IPS DF 19.7 (cell line): ENCODE measurements at regions not wholly inside any gene's neighbourhood (a gene's known extent, or its start where the extent isn't known, plus 50 kb on each side); places are given as distances from the start of the nearest gene placed in this dataset.
"Not testable (repeated sequence)": the region's sequence is repeated elsewhere in the genome, so short reads cannot be mapped to it uniquely, and the experiment has no call there.

Source experiments
- DNase-seq: peaks from one replicate; pipeline ENCODE4 v3.0.0-alpha.2; 2013; ENCODE audit warnings: low read depth, low spot score

GRCh38 chr6:74507649-74508048 is 698.2 kb downstream of the COL12A1 start:
- DNase-seq = no peak

GRCh38 chr6:74505391-74505790 is 700.5 kb downstream of the COL12A1 start:
- no peak for DNase-seq

- no peak for DNase-seq
Measured at GRCh38 chr6:74504941-74505340, 700.9 kb downstream of the COL12A1 start.

GRCh38 chr6:74492587-74492986 is 713.3 kb downstream of the COL12A1 start:
- no peak for DNase-seq

- no peak for DNase-seq
Measured at GRCh38 chr6:74491844-74492374, 713.9 kb downstream of the COL12A1 start.

- not testable (repeated sequence) for DNase-seq
Measured at GRCh38 chr6:74488726-74489125, 717.1 kb downstream of the COL12A1 start.

GRCh38 chr6:74482180-74482579 is 723.7 kb downstream of the COL12A1 start:
- no peak for DNase-seq

GRCh38 chr6:74480561-74480960 is 725.3 kb downstream of the COL12A1 start:
- no peak for DNase-seq

- DNase-seq = no peak
Measured at GRCh38 chr6:74479960-74480359, 725.9 kb downstream of the COL12A1 start.

GRCh38 chr6:74479420-74479819 is 726.4 kb downstream of the COL12A1 start:
- no peak for DNase-seq

GRCh38 chr6:74474046-74474445 is 731.8 kb downstream of the COL12A1 start:
- not testable (repeated sequence) for DNase-seq

GRCh38 chr6:74468552-74468951 is 737.3 kb downstream of the COL12A1 start:
- DNase-seq = not testable (repeated sequence)

- DNase-seq = no peak
Measured at GRCh38 chr6:74467533-74468215, 738.2 kb downstream of the COL12A1 start.

- DNase-seq = no peak
Measured at GRCh38 chr6:74466572-74466971, 739.3 kb downstream of the COL12A1 start.

- no peak for DNase-seq
Measured at GRCh38 chr6:74459260-74459659, 746.6 kb downstream of the COL12A1 start.

- no peak for DNase-seq
Measured at GRCh38 chr6:74458536-74458935, 747.3 kb downstream of the COL12A1 start.

GRCh38 chr6:74455786-74456185 is 750.1 kb downstream of the COL12A1 start:
- no peak for DNase-seq

GRCh38 chr6:74451953-74452352 is 753.9 kb downstream of the COL12A1 start:
- DNase-seq = no peak

GRCh38 chr6:74448850-74449249 is 752.8 kb downstream of the CD109 start:
- no peak for DNase-seq

- DNase-seq = no peak
Measured at GRCh38 chr6:74447013-74447412, 751.0 kb downstream of the CD109 start.

GRCh38 chr6:74439123-74439811 is 743.3 kb downstream of the CD109 start:
- no peak for DNase-seq

- not testable (repeated sequence) for DNase-seq
Measured at GRCh38 chr6:74438395-74438794, 742.4 kb downstream of the CD109 start.

- no peak for DNase-seq
Measured at GRCh38 chr6:74434171-74434570, 738.2 kb downstream of the CD109 start.
